ENCODE measurements at regions not wholly inside any gene's neighbourhood (a gene's known extent, or its start where the extent isn't known, plus 50 kb on each side); places are given as distances from the start of the nearest gene placed in this dataset.

DNA sequence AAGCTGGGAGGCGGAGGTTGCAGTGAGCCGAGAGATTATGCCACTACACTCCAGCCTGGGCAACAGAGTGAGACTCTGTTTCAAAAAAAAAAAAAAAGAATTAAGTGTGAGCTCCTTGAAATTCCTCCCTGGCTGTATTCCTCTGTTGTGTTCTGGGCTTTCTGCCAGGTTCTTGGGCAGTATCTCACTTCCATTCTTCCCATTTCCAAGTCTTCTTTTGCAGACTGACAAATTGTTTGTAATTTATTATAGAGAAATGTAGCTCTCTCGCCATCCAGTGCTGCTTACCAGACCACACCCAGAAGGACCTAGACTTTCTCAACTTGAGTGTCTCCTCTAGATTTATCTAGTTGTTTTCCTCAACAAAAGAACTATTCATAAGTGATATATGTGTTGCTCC lies 105.0 kb upstream of the ADGRL2 start:
- DNase-seq = no peak

GRCh38 chr1:81693316-81693715 lies 107.4 kb upstream of the ADGRL2 start:
- DNase-seq = no peak

- DNase-seq = no peak
These were observed 109.9 kb upstream of the ADGRL2 start for GRCh38 chr1:81690676-81691453.

DNA sequence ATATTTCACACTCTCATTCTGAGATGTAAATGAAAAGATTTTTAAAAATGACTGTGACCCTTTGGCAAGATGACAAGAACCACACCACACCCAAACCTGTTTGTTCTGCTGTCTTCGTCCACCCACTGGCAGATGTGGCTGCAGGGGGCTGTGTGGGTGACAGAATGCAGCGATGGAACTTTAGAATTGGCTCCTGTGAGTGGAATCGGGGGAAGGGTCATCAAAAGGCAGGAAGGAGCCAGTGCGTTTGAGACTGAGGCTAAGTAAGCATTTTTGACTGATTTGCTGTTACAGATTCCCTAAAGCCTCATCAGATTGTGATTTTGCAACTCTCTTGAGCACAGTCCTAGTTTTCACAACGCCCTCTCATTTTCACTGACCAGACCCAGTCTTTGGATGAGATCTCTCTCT lies 111.2 kb upstream of the ADGRL2 start:
- no peak for DNase-seq

- DNase-seq = no peak
These were observed 118.2 kb upstream of the ADGRL2 start for GRCh38 chr1:81682490-81682889.

GRCh38 chr1:81681601-81682266 lies 119.0 kb upstream of the ADGRL2 start:
- no peak for DNase-seq

GRCh38 chr1:81681114-81681513 lies 119.6 kb upstream of the ADGRL2 start:
- DNase-seq = no peak

DNA sequence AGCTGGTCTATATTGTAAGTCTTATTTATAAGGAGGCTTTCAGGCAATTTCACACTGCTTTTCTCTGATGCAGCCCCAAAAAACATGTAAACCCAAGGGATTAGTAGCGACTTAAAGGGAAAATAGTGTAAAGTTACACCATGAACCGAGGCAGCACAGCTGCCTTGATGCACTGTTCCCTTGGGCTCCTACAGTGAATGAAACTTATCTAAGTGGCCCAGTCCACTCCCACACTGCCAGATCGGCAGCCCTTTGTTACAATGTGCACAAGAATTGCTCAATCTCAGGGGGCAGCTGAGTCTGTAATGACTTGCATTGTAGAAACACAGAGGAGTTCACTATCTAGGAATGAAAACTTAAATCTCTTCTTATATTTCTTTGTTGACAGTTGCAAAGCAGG lies 120.8 kb upstream of the ADGRL2 start:
- DNase-seq = no peak

- no peak for DNase-seq
These were observed 122.0 kb upstream of the ADGRL2 start for GRCh38 chr1:81678779-81679178.

- no peak for DNase-seq
These were observed 128.0 kb upstream of the ADGRL2 start for GRCh38 chr1:81672766-81673165.

GRCh38 chr1:81671038-81671437 lies 129.7 kb upstream of the ADGRL2 start:
- no peak for DNase-seq

- DNase-seq = no peak
These were observed 130.4 kb upstream of the ADGRL2 start for GRCh38 chr1:81670286-81670685.

DNA sequence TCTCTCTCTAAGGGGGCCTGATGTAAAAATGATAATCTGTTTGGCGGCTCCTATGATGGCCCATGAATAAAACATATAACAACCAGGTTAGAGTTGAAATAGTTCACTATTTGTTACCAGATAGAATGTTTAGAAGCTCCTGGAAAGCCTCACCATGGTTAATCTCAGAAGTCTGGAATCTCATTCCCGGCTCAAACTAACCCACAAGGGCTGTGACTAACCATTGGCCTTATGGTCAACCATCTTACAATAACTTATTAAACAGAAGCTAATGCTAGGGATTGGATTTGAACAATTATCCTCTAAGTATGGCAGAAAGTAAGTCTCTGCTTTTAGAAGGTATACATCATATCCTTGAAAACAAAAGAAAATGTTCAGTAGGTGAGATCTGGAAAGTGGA lies 134.1 kb upstream of the ADGRL2 start:
- DNase-seq = no peak

GRCh38 chr1:81664341-81664740 lies 136.4 kb upstream of the ADGRL2 start:
- no peak for DNase-seq

- DNase-seq = no peak
These were observed 137.7 kb upstream of the ADGRL2 start for GRCh38 chr1:81662913-81663526.

DNA sequence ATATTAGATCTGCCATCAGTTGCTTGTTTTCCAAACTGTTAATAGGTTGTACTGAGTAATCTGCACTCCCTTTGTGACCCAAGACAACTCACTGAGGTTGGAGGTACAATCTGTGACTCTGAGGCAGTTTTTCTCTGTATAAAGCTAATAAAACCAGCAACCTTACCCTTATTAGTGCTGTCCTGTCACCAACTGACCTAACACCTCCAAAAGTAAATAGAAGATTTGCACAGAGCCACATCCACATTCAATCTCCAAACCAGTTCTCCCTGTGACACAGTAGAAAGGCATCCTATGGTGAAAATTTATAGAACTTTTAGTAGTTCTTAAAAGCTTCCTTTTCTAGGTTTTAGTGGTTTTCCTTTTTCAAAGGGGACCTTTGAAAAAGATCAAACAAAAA lies 140.4 kb upstream of the ADGRL2 start:
- no peak for DNase-seq

DNA sequence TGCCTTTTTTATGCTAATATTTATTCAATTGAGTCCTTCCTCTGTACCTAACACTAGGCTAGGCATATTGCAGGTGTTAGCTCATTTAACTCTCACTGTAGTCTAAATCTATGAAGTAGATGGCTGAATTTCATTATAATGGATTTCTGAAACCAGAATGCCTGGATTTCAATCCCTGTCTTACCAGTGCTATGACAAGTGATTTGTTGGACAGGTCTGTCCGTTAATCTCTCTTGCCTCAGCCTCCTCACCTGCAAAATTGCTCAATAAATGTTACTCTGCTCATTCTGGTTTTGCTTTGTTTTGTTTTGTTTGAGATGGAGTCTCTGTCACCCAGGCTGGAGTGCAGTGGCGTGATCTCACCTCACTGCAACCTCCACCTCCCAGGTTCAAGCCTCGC lies 146.1 kb upstream of the ADGRL2 start:
- DNase-seq = no peak

GRCh38 chr1:81654147-81654546 lies 146.6 kb upstream of the ADGRL2 start:
- no peak for DNase-seq

DNA sequence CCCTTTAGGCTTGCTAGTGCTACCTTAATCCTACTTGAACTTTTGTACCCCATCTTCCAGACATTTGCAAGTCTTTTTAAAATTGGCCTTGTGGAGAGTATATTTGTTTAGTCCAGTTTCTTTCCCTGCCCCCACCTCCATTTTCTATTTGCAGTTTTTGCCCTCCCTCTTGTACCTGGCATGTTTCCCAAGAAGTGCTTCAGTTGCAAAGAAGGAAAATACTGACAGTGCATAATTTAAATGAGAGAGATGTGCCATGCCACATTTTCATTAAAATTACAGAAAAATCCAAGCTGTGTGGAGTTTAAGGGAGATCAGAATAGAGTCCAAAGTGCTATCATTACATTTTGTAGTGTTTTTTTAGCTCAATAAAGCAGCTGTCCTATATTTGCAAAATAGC lies 150.0 kb upstream of the ADGRL2 start:
- DNase-seq = no peak

GRCh38 chr1:81635816-81636215 lies 164.9 kb upstream of the ADGRL2 start:
- no peak for DNase-seq

DNA sequence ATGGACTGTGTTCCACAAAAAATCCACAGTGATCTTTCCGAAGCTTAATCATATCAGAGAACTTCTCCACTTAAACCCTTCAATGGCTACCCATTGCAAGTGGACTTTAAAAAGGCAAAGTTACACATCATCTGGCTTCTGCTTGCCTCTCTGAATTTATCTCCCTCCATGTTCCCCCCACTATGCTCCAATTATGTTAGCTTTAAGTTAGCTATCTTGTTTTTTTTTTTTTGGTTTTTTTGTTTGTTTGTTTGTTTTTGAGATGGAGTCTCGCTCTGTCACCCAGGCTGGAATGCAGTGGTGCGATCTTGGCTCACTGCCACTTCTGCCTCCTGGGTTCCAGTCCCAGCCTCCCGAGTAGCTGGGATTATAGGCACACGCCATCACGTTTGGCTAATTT lies 166.4 kb upstream of the ADGRL2 start:
- DNase-seq = no peak

DNA sequence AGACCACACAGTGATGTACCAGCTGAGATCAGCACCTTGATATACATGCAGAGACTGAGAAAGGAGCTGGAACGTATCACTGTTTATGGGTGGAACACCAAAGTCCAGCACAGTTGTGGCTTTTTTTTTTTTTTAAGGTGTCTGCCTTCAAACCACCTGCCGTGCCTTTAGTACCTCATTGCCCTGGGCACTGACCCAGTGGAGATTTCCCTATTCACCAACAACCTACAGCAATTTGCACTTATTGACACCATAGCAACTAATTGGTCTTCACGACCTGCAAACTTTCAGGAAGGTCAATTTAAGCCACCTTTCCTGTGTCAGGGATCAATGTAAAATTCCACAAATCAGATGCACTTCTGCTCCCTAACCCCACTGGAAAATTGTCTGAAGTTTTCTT lies 181.6 kb upstream of the ADGRL2 start:
- DNase-seq = no peak

- DNase-seq = no peak
These were observed 182.4 kb upstream of the ADGRL2 start for GRCh38 chr1:81618376-81618775.

GRCh38 chr1:81617308-81617967 lies 183.3 kb upstream of the ADGRL2 start:
- DNase-seq = no peak
